ENCODE measurements at regions not wholly inside any gene's neighbourhood (a gene's known extent, or its start where the extent isn't known, plus 50 kb on each side); places are given as distances from the start of the nearest gene placed in this dataset.

- TF ChIP-seq, protein P1, sequence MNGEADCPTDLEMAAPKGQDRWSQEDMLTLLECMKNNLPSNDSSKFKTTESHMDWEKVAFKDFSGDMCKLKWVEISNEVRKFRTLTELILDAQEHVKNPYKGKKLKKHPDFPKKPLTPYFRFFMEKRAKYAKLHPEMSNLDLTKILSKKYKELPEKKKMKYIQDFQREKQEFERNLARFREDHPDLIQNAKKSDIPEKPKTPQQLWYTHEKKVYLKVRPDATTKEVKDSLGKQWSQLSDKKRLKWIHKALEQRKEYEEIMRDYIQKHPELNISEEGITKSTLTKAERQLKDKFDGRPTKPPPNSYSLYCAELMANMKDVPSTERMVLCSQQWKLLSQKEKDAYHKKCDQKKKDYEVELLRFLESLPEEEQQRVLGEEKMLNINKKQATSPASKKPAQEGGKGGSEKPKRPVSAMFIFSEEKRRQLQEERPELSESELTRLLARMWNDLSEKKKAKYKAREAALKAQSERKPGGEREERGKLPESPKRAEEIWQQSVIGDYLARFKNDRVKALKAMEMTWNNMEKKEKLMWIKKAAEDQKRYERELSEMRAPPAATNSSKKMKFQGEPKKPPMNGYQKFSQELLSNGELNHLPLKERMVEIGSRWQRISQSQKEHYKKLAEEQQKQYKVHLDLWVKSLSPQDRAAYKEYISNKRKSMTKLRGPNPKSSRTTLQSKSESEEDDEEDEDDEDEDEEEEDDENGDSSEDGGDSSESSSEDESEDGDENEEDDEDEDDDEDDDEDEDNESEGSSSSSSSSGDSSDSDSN (IDR thresholded peaks at IDR 0.05; ENCODE audit: borderline replicate concordance in 1 of 2, low read depth in 2 of 2, low read length in 2 of 2): no peak
- TF ChIP-seq TARDBP (IDR thresholded peaks at IDR 0.05): no peak
- TF ChIP-seq MYC (IDR thresholded peaks at IDR 0.05; ENCODE audit: low read depth, low read length): no peak
- TF ChIP-seq MYC (CRISPR knock-in tag; IDR thresholded peaks at IDR 0.05; ENCODE audit: borderline replicate concordance, low read depth): no peak
- TF ChIP-seq KHSRP (IDR thresholded peaks at IDR 0.05): no peak
- TF ChIP-seq SNAPC5 (CRISPR knock-in tag; IDR thresholded peaks at IDR 0.05): no peak
- TF ChIP-seq RUNX1 (IDR thresholded peaks at IDR 0.05; ENCODE audit: low read depth): no peak
- no peak for TF ChIP-seq ZNF764 (CRISPR knock-in tag; IDR thresholded peaks at IDR 0.05; ENCODE audit: low read depth)
- no peak for TF ChIP-seq STAG1 (CRISPR knock-in tag; IDR thresholded peaks at IDR 0.05; ENCODE audit: borderline replicate concordance)
- TF ChIP-seq FOXA3 (CRISPR knock-in tag; conservative IDR thresholded peaks at IDR 0.05 in 1 of 2, IDR thresholded peaks at IDR 0.05 in 1 of 2): no peak
- no peak for TF ChIP-seq RFX7 (CRISPR knock-in tag; IDR thresholded peaks at IDR 0.05)
- TF ChIP-seq HMGN3 (IDR thresholded peaks at IDR 0.05; ENCODE audit: borderline replicate concordance, extremely low read depth, insufficient read length, low read depth, low read length): no peak
- TF ChIP-seq ZNF717 (CRISPR knock-in tag; IDR thresholded peaks at IDR 0.05): no peak
- TF ChIP-seq SETDB1 (IDR thresholded peaks at IDR 0.05; ENCODE audit: low read length): no peak
- no peak for TF ChIP-seq ZNF436 (CRISPR knock-in tag; IDR thresholded peaks at IDR 0.05)
- TF ChIP-seq, protein P2, sequence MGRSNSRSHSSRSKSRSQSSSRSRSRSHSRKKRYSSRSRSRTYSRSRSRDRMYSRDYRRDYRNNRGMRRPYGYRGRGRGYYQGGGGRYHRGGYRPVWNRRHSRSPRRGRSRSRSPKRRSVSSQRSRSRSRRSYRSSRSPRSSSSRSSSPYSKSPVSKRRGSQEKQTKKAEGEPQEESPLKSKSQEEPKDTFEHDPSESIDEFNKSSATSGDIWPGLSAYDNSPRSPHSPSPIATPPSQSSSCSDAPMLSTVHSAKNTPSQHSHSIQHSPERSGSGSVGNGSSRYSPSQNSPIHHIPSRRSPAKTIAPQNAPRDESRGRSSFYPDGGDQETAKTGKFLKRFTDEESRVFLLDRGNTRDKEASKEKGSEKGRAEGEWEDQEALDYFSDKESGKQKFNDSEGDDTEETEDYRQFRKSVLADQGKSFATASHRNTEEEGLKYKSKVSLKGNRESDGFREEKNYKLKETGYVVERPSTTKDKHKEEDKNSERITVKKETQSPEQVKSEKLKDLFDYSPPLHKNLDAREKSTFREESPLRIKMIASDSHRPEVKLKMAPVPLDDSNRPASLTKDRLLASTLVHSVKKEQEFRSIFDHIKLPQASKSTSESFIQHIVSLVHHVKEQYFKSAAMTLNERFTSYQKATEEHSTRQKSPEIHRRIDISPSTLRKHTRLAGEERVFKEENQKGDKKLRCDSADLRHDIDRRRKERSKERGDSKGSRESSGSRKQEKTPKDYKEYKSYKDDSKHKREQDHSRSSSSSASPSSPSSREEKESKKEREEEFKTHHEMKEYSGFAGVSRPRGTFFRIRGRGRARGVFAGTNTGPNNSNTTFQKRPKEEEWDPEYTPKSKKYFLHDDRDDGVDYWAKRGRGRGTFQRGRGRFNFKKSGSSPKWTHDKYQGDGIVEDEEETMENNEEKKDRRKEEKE (IDR thresholded peaks at IDR 0.05; ENCODE audit: borderline replicate concordance in 1 of 2, control insufficient read depth in 1 of 2, low read depth in 2 of 2, low read length in 1 of 2): no peak
- no peak for TF ChIP-seq SFPQ (IDR thresholded peaks at IDR 0.05; ENCODE audit: low read depth, low read length)
- H3K4me3 ChIP-seq: no peak overlapping the region
- no peaks in the 10 kb centered on the region for H3K27me3 ChIP-seq (ENCODE audit: control insufficient read depth in 2 of 2, insufficient read depth in 2 of 2, low read length in 2 of 2)
- H3K4me2 ChIP-seq (ENCODE audit: insufficient read depth, low read length): no peak overlapping the region
- ChIA-PET POLR2A (no interaction called here), CTCF (ENCODE audit: low intra/inter-chr PET ratio) (no interaction called here)
- intact Hi-C loops (cut with micrococcal nuclease) (no loop called here), in situ Hi-C loops (cut with MboI) (no loop called here)
- 11% methylated on average over 2 of the region's 2 CpGs for WGBS (ENCODE audit: insufficient coverage, low coverage, missing lambda C conversion rate)
- DNase-seq (ENCODE audit: extremely low read depth in 1 of 4, low spot score in 3 of 4) (no peak), FAIRE-seq (no peak), ATAC-seq (no peak)
- H3K9me1 ChIP-seq (ENCODE audit: control insufficient read depth, insufficient read depth, low read length): no peaks in the 10 kb centered on the region
- H3K9me3 ChIP-seq (replicated peaks; ENCODE audit: control insufficient read depth, insufficient read depth, low read depth, low read length): no peaks in the 10 kb centered on the region
- no peaks in the 10 kb centered on the region for H3K36me3 ChIP-seq (ENCODE audit: control insufficient read depth, insufficient read depth, low read length)
- no peak overlapping the region for H3K9ac ChIP-seq (ENCODE audit: insufficient read depth in 1 of 2, low read depth in 2 of 2, low read length in 2 of 2)
- no peaks in the 10 kb centered on the region for H3K4me1 ChIP-seq (replicated peaks in 1 of 2; ENCODE audit: control insufficient read depth in 2 of 2, insufficient read depth in 2 of 2, low read length in 2 of 2)
- H3K27ac ChIP-seq (ENCODE audit: extremely low read depth, low read depth, low read length): no peak overlapping the region
- no peaks in the 10 kb centered on the region for H4K20me1 ChIP-seq (replicated peaks; ENCODE audit: control insufficient read depth, insufficient read depth, low read length)
- BruUV-seq (replicated peaks): no TSS peak
- no peaks in the 10 kb centered on the region for H3K79me2 ChIP-seq (ENCODE audit: control insufficient read depth, insufficient read depth, low read length)
- no peak overlapping the region for H2AFZ ChIP-seq (ENCODE audit: low read depth, low read length)
These were observed 58.9 kb upstream of the SPANXB1 start for GRCh38 chrX:140943513-140943912.

Measured in K562 (cell line).